DND-41 (cell line): ENCODE measurements at regions not wholly inside any gene's neighbourhood (a gene's known extent, or its start where the extent isn't known, plus 50 kb on each side); places are given as distances from the start of the nearest gene placed in this dataset.

Experiments
- CTCF ChIP-seq: IDR thresholded peaks from 2 replicates; pipeline ENCODE4 v1.5.1; 2012; ENCODE audit warnings: borderline replicate concordance, low read length, moderate library complexity, mild to moderate bottlenecking; ENCODE audit not compliant: poor library complexity, severe bottlenecking; ENCODE audit errors: extremely low read depth
- EZH2 ChIP-seq: IDR thresholded peaks from 3 replicates; pipeline ENCODE4 v1.6.1; 2012; ENCODE audit warnings: borderline replicate concordance, low read depth, mild to moderate bottlenecking, moderate library complexity, low read length, inconsistent platforms; ENCODE audit not compliant: severe bottlenecking

DNA sequence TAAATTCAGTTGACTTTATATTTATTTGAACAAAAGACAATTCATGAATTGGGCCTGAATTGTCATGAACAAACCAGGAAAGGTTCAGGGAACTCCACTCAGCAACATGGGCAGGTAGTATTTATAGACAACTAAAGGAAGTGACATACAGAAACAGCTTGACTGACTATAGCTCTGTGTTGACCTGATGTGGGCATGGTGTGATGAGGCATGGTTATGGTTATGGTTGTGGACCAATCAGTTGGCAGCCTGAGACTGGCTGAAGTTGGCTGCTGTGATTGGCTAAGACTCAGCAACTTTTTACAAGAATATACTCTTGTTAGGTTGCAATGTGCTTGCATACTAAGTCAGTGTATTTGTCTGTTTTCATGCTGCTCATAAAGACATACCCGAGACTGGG lies 108.4 kb downstream of the HS3ST3B1 start:
- no peak for TF ChIP-seq CTCF
- TF ChIP-seq EZH2: no peak
